ENCODE measurements at regions not wholly inside any gene's neighbourhood (a gene's known extent, or its start where the extent isn't known, plus 50 kb on each side); places are given as distances from the start of the nearest gene placed in this dataset.

DNA sequence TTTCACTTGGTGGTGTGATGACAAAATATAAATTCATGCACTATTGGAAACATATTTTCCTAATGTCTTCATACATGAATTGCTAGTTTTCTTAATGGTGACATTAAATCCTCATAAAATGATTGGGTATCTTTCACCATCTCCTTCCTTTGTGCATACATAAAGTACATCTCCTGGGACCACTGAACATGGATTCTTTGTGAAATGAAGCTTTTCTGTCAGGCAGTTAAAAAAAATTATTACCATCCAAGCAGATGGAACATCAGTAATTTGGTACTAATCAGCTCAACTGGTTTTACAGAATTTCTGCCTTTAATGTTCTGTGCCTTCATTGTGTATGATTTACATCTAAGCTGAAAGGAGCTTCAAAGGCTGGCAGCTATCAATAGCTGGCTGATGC, 891.7 kb upstream of the SLC10A2 start (continued):
- TF ChIP-seq, protein P1, sequence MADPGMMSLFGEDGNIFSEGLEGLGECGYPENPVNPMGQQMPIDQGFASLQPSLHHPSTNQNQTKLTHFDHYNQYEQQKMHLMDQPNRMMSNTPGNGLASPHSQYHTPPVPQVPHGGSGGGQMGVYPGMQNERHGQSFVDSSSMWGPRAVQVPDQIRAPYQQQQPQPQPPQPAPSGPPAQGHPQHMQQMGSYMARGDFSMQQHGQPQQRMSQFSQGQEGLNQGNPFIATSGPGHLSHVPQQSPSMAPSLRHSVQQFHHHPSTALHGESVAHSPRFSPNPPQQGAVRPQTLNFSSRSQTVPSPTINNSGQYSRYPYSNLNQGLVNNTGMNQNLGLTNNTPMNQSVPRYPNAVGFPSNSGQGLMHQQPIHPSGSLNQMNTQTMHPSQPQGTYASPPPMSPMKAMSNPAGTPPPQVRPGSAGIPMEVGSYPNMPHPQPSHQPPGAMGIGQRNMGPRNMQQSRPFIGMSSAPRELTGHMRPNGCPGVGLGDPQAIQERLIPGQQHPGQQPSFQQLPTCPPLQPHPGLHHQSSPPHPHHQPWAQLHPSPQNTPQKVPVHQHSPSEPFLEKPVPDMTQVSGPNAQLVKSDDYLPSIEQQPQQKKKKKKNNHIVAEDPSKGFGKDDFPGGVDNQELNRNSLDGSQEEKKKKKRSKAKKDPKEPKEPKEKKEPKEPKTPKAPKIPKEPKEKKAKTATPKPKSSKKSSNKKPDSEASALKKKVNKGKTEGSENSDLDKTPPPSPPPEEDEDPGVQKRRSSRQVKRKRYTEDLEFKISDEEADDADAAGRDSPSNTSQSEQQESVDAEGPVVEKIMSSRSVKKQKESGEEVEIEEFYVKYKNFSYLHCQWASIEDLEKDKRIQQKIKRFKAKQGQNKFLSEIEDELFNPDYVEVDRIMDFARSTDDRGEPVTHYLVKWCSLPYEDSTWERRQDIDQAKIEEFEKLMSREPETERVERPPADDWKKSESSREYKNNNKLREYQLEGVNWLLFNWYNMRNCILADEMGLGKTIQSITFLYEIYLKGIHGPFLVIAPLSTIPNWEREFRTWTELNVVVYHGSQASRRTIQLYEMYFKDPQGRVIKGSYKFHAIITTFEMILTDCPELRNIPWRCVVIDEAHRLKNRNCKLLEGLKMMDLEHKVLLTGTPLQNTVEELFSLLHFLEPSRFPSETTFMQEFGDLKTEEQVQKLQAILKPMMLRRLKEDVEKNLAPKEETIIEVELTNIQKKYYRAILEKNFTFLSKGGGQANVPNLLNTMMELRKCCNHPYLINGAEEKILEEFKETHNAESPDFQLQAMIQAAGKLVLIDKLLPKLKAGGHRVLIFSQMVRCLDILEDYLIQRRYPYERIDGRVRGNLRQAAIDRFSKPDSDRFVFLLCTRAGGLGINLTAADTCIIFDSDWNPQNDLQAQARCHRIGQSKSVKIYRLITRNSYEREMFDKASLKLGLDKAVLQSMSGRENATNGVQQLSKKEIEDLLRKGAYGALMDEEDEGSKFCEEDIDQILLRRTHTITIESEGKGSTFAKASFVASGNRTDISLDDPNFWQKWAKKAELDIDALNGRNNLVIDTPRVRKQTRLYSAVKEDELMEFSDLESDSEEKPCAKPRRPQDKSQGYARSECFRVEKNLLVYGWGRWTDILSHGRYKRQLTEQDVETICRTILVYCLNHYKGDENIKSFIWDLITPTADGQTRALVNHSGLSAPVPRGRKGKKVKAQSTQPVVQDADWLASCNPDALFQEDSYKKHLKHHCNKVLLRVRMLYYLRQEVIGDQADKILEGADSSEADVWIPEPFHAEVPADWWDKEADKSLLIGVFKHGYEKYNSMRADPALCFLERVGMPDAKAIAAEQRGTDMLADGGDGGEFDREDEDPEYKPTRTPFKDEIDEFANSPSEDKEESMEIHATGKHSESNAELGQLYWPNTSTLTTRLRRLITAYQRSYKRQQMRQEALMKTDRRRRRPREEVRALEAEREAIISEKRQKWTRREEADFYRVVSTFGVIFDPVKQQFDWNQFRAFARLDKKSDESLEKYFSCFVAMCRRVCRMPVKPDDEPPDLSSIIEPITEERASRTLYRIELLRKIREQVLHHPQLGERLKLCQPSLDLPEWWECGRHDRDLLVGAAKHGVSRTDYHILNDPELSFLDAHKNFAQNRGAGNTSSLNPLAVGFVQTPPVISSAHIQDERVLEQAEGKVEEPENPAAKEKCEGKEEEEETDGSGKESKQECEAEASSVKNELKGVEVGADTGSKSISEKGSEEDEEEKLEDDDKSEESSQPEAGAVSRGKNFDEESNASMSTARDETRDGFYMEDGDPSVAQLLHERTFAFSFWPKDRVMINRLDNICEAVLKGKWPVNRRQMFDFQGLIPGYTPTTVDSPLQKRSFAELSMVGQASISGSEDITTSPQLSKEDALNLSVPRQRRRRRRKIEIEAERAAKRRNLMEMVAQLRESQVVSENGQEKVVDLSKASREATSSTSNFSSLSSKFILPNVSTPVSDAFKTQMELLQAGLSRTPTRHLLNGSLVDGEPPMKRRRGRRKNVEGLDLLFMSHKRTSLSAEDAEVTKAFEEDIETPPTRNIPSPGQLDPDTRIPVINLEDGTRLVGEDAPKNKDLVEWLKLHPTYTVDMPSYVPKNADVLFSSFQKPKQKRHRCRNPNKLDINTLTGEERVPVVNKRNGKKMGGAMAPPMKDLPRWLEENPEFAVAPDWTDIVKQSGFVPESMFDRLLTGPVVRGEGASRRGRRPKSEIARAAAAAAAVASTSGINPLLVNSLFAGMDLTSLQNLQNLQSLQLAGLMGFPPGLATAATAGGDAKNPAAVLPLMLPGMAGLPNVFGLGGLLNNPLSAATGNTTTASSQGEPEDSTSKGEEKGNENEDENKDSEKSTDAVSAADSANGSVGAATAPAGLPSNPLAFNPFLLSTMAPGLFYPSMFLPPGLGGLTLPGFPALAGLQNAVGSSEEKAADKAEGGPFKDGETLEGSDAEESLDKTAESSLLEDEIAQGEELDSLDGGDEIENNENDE (IDR thresholded peaks at IDR 0.05; ENCODE audit: insufficient replicate concordance, low read length) = no peak
- no peak for TF ChIP-seq EZH2 (IDR thresholded peaks at IDR 0.05; ENCODE audit: low read depth, low read length, severe bottlenecking)
- no peak for TF ChIP-seq YY1 (IDR thresholded peaks at IDR 0.05; ENCODE audit: low read depth, low read length)
- no peak for TF ChIP-seq ATF3 (IDR thresholded peaks at IDR 0.05; ENCODE audit: insufficient read depth, low read depth, low read length)
- no peak for TF ChIP-seq TAF1 (IDR thresholded peaks at IDR 0.05; ENCODE audit: low read depth, low read length)
- TF ChIP-seq PHF8 (conservative IDR thresholded peaks at IDR 0.05; ENCODE audit: low read depth, low read length) = no peak
- TF ChIP-seq SP2 (IDR thresholded peaks at IDR 0.05; ENCODE audit: low read length) = no peak
- TF ChIP-seq CREB1 (IDR thresholded peaks at IDR 0.05) = no peak
- no peak for TF ChIP-seq RNF2 (IDR thresholded peaks at IDR 0.05; ENCODE audit: borderline replicate concordance, low read depth, low read length, missing control alignments, poor library complexity, severe bottlenecking)
- TF ChIP-seq SP1 (IDR thresholded peaks at IDR 0.05; ENCODE audit: low read depth, low read length) = no peak
- TF ChIP-seq CHD1 (IDR thresholded peaks at IDR 0.05; ENCODE audit: low read depth, low read length) = no peak
